ENCODE measurements at regions not wholly inside any gene's neighbourhood (a gene's known extent, or its start where the extent isn't known, plus 50 kb on each side); places are given as distances from the start of the nearest gene placed in this dataset.

DNA sequence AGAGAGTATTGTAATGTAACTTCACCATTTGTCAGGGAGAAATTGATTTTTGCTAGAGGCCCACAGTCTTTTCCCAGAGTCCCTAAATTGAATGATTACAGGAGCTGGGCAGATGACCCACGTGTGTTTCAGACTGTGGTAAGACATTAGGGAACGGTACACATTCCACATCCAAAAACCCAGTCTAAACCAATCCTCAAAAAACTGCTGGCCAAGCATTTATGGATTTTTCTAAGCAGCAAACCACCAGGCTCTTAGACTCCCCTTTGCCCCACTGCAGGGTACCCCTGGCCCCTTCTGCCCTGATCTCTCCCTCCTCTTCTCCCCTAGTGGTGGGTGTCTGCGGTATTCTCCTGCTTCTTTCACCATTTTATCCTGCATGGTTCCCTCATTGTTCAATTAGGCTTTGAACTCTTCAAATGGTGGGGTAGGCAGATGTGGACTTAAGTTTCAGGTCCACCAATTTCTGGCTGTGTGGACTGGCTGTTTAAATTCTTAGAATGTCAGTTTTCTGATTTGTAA lies 135.5 kb upstream of the SORCS3 start:
- Mint-ChIP-seq H3K9me3 (no peaks in the 10 kb centered on the region), H3K27ac (no peak overlapping the region), H3K27me3 (peaks cover 28% of the 10 kb centered on the region), H3K36me3 (ENCODE audit: low read depth) (no peaks in the 10 kb centered on the region), H3K4me3 (no peak overlapping the region), H3K4me1 (ENCODE audit: low read depth) (no peaks in the 10 kb centered on the region)
- DNase-seq = no peak

DNA sequence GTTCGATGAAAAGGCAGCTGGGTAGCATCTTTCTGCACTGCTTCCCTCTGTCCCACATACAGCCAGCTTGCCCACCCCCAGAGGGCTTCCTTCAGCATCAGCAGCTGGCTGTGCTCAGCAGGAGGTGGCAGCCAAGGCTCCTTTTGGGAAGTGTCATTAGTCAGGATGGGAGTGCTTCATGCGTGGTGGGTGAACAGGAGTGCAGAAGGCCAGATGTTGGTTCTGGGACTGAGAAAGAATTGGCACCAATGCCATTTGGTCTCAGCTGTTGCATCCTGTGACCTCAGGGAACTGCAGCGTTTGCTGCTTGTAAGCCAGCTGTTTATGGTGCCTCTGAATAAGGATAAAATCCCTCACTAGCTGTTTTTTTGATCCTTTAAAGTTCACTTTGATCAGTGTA lies 131.1 kb upstream of the SORCS3 start:
- no peaks in the 10 kb centered on the region for H3K9me3 Mint-ChIP-seq
- H3K4me3 Mint-ChIP-seq = no peak overlapping the region
- no peaks in the 10 kb centered on the region for H3K36me3 Mint-ChIP-seq (ENCODE audit: low read depth)
- H3K4me1 Mint-ChIP-seq (ENCODE audit: low read depth) = no peaks in the 10 kb centered on the region
- no peak overlapping the region for H3K27ac Mint-ChIP-seq
- no peak for DNase-seq
- peaks cover 17% of the 10 kb centered on the region for H3K27me3 Mint-ChIP-seq

- Mint-ChIP-seq H3K9me3 (no peaks in the 10 kb centered on the region), H3K36me3 (ENCODE audit: low read depth) (no peaks in the 10 kb centered on the region), H3K27ac (no peak overlapping the region), H3K4me1 (ENCODE audit: low read depth) (no peaks in the 10 kb centered on the region), H3K4me3 (no peak overlapping the region), H3K27me3 (peaks cover 16% of the 10 kb centered on the region)
- no peak for DNase-seq
These were observed 130.4 kb upstream of the SORCS3 start for GRCh38 chr10:104510644-104511043.

GRCh38 chr10:104512800-104513199 lies 128.3 kb upstream of the SORCS3 start:
- Mint-ChIP-seq H3K4me3 (no peak overlapping the region), H3K36me3 (ENCODE audit: low read depth) (no peaks in the 10 kb centered on the region), H3K27ac (no peak overlapping the region), H3K9me3 (no peaks in the 10 kb centered on the region), H3K27me3 (peaks cover 12% of the 10 kb centered on the region), H3K4me1 (ENCODE audit: low read depth) (no peaks in the 10 kb centered on the region)
- no peak for DNase-seq

- DNase-seq = no peak
- peaks cover 16% of the 10 kb centered on the region for H3K27me3 Mint-ChIP-seq
- no peaks in the 10 kb centered on the region for H3K36me3 Mint-ChIP-seq (ENCODE audit: low read depth)
- no peak overlapping the region for H3K4me3 Mint-ChIP-seq
- no peak overlapping the region for H3K27ac Mint-ChIP-seq
- no peaks in the 10 kb centered on the region for H3K4me1 Mint-ChIP-seq (ENCODE audit: low read depth)
- H3K9me3 Mint-ChIP-seq = no peaks in the 10 kb centered on the region
These were observed 125.4 kb upstream of the SORCS3 start for GRCh38 chr10:104515678-104516199.

GRCh38 chr10:104516986-104517385 lies 124.1 kb upstream of the SORCS3 start:
- DNase-seq = no peak
- Mint-ChIP-seq H3K27me3 (peaks cover 19% of the 10 kb centered on the region), H3K27ac (no peak overlapping the region), H3K4me3 (no peak overlapping the region), H3K36me3 (ENCODE audit: low read depth) (no peaks in the 10 kb centered on the region), H3K9me3 (no peaks in the 10 kb centered on the region), H3K4me1 (ENCODE audit: low read depth) (no peaks in the 10 kb centered on the region)

GRCh38 chr10:104517946-104518345 lies 123.1 kb upstream of the SORCS3 start:
- Mint-ChIP-seq H3K27me3 (peaks cover 19% of the 10 kb centered on the region), H3K36me3 (ENCODE audit: low read depth) (no peaks in the 10 kb centered on the region), H3K4me3 (no peak overlapping the region), H3K4me1 (ENCODE audit: low read depth) (no peaks in the 10 kb centered on the region), H3K27ac (no peak overlapping the region), H3K9me3 (no peaks in the 10 kb centered on the region)
- no peak for DNase-seq

GRCh38 chr10:104518891-104519290 lies 122.2 kb upstream of the SORCS3 start:
- H3K36me3 Mint-ChIP-seq (ENCODE audit: low read depth) = no peaks in the 10 kb centered on the region
- peaks cover 19% of the 10 kb centered on the region for H3K27me3 Mint-ChIP-seq
- no peaks in the 10 kb centered on the region for H3K9me3 Mint-ChIP-seq
- no peak for DNase-seq
- no peak overlapping the region for H3K27ac Mint-ChIP-seq
- no peak overlapping the region for H3K4me3 Mint-ChIP-seq
- H3K4me1 Mint-ChIP-seq (ENCODE audit: low read depth) = no peaks in the 10 kb centered on the region

GRCh38 chr10:104520653-104521052 lies 120.4 kb upstream of the SORCS3 start:
- Mint-ChIP-seq H3K4me3 (no peak overlapping the region), H3K9me3 (no peaks in the 10 kb centered on the region)

GRCh38 chr10:104521901-104522694 lies 119.0 kb upstream of the SORCS3 start:
- Mint-ChIP-seq H3K4me3 (no peak overlapping the region), H3K27ac (no peak overlapping the region), H3K27me3 (peaks cover 16% of the 10 kb centered on the region), H3K4me1 (ENCODE audit: low read depth) (no peaks in the 10 kb centered on the region), H3K36me3 (ENCODE audit: low read depth) (no peaks in the 10 kb centered on the region), H3K9me3 (no peaks in the 10 kb centered on the region)
- no peak for DNase-seq

More at GRCh38 chr10:104520653-104521052, 120.4 kb upstream of the SORCS3 start:
- no peak overlapping the region for H3K27ac Mint-ChIP-seq
- no peaks in the 10 kb centered on the region for H3K36me3 Mint-ChIP-seq (ENCODE audit: low read depth)
- no peaks in the 10 kb centered on the region for H3K4me1 Mint-ChIP-seq (ENCODE audit: low read depth)
- no peak for DNase-seq
- peaks cover 19% of the 10 kb centered on the region for H3K27me3 Mint-ChIP-seq

DNA sequence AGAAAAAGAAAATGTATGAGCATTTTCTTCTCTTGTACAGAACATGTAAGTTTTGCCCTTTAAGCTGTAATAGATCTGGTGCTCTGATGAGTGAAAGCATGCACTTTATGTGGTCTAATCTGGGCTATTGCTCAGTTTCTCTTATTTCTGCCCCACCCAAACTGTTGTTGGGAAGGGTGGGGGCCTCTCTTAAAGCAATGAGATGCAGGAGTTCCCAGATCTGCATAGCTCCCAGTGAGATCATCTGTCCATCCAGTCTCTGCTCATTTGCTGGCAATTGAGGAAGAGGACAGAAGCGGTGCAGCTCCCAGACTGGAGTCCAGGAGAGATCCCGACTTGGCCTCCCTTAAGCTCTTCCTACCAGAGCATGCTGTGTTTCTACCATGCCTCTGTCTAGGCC lies 114.9 kb upstream of the SORCS3 start:
- Mint-ChIP-seq H3K27ac (no peak overlapping the region), H3K36me3 (ENCODE audit: low read depth) (no peaks in the 10 kb centered on the region), H3K9me3 (no peaks in the 10 kb centered on the region), H3K4me1 (ENCODE audit: low read depth) (no peaks in the 10 kb centered on the region), H3K27me3 (peaks cover 3% of the 10 kb centered on the region), H3K4me3 (no peak overlapping the region)
- DNase-seq = no peak

DNA sequence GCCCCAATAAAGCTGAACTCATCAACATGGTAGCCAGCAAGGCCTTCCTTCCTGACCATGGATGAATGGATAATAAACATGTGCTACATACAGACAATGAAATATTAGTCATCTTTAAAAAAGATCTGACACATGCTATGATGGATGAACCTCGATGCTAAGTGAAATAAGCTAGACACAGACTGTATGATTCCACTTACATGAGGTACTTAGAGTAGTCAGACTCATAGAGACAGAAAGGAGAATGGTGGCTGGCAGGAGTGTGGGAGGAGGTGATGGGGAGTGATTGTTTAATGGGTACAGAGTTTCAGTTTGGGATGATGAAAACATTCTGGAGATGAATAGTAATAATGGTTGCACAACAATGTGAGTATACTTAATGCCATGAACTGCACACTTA lies 114.1 kb upstream of the SORCS3 start:
- Mint-ChIP-seq H3K9me3 (no peaks in the 10 kb centered on the region), H3K27ac (no peak overlapping the region), H3K4me1 (ENCODE audit: low read depth) (no peaks in the 10 kb centered on the region), H3K4me3 (no peak overlapping the region), H3K36me3 (ENCODE audit: low read depth) (no peaks in the 10 kb centered on the region), H3K27me3 (no peaks in the 10 kb centered on the region)
- DNase-seq = no peak

DNA sequence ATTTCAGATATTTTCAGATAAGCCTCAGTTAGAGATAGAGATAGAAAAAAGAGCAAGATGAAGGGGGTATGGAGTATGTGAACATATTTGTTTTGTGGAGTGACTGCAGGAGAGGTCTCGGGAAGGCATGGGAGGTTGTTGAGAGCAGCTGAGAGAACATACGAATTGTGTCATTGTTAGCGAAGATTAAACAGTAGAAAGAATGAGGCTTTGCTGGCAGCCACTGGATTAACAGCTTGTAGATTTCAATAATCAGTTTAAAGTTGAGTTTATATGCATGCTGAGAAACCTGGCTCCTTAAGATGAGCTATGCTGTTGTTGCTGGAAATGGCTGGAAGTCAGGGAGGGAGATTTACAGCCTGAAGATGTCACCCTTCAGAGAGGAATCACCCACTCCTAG lies 100.9 kb upstream of the SORCS3 start:
- Mint-ChIP-seq H3K27me3 (peaks cover 40% of the 10 kb centered on the region), H3K4me3 (no peak overlapping the region), H3K27ac (no peak overlapping the region), H3K36me3 (ENCODE audit: low read depth) (no peaks in the 10 kb centered on the region), H3K9me3 (peaks cover 2% of the 10 kb centered on the region), H3K4me1 (ENCODE audit: low read depth) (no peaks in the 10 kb centered on the region)
- DNase-seq = no peak

- DNase-seq = no peak
- H3K4me3 Mint-ChIP-seq = no peak overlapping the region
- H3K27ac Mint-ChIP-seq = no peak overlapping the region
- H3K27me3 Mint-ChIP-seq = peaks cover 27% of the 10 kb centered on the region
- no peaks in the 10 kb centered on the region for H3K9me3 Mint-ChIP-seq
- no peaks in the 10 kb centered on the region for H3K36me3 Mint-ChIP-seq (ENCODE audit: low read depth)
- H3K4me1 Mint-ChIP-seq (ENCODE audit: low read depth) = no peaks in the 10 kb centered on the region
These were observed 99.3 kb upstream of the SORCS3 start for GRCh38 chr10:104541820-104542219.

GRCh38 chr10:104546336-104546735 lies 94.8 kb upstream of the SORCS3 start:
- no peaks in the 10 kb centered on the region for H3K36me3 Mint-ChIP-seq (ENCODE audit: low read depth)
- DNase-seq = no peak
- H3K4me3 Mint-ChIP-seq = no peak overlapping the region
- H3K9me3 Mint-ChIP-seq = no peaks in the 10 kb centered on the region
- H3K4me1 Mint-ChIP-seq (ENCODE audit: low read depth) = no peaks in the 10 kb centered on the region
- H3K27ac Mint-ChIP-seq = no peak overlapping the region
- H3K27me3 Mint-ChIP-seq = peaks cover 15% of the 10 kb centered on the region

Measured in activated T-cell treated with anti-CD3 and anti-CD28 coated beads, Interleukin-2, amount 50 U/mL, for 24 hours (primary cell).